NCI-H345 treated with DMSO at 0.1 percent for 48 hours (cell line): ENCODE measurements at regions not wholly inside any gene's neighbourhood (a gene's known extent, or its start where the extent isn't known, plus 50 kb on each side); places are given as distances from the start of the nearest gene placed in this dataset.

Experiments
- DNase-seq: peaks from one replicate; lab custom pipeline; 2025; ENCODE audit not compliant: unreplicated experiment; lab: John Stamatoyannopoulos, UW

GRCh38 chr1:224504297-224505041, 69.9 kb upstream of the WDR26 start:
- no peak for DNase-seq

- DNase-seq = no peak
Observed at GRCh38 chr1:224505454-224506093, 71.0 kb upstream of the WDR26 start.

GRCh38 chr1:224506141-224506814, 71.7 kb upstream of the WDR26 start:
- DNase-seq = no peak

GRCh38 chr1:224507771-224508523, 73.3 kb upstream of the WDR26 start:
- no peak for DNase-seq

GRCh38 chr1:224509907-224510306, 75.3 kb upstream of the WDR26 start:
- no peak for DNase-seq

GRCh38 chr1:224510880-224511645, 76.5 kb upstream of the WDR26 start:
- DNase-seq = no peak

GRCh38 chr1:224512600-224513151, 78.1 kb upstream of the WDR26 start:
- no peak for DNase-seq

GRCh38 chr1:224513383-224513782, 78.8 kb upstream of the WDR26 start:
- DNase-seq = no peak

- DNase-seq = peak; percentile 61
Observed at GRCh38 chr1:224513787-224514209, 79.2 kb upstream of the WDR26 start.

GRCh38 chr1:224517171-224517570, 82.6 kb upstream of the WDR26 start:
- no peak for DNase-seq

- no peak for DNase-seq
Observed at GRCh38 chr1:224518528-224518927, 83.9 kb upstream of the WDR26 start.

- no peak for DNase-seq
Observed at GRCh38 chr1:224519874-224520273, 85.3 kb upstream of the WDR26 start.

- DNase-seq = no peak
Observed at GRCh38 chr1:224520808-224521207, 86.2 kb upstream of the WDR26 start.

- peak; percentile 47 for DNase-seq
Observed at GRCh38 chr1:224521904-224522734, 87.5 kb upstream of the WDR26 start.

GRCh38 chr1:224523676-224524075, 89.1 kb upstream of the WDR26 start:
- no peak for DNase-seq

- DNase-seq = no peak
Observed at GRCh38 chr1:224524679-224525078, 90.1 kb upstream of the WDR26 start.

- DNase-seq = no peak
Observed at GRCh38 chr1:224525411-224526040, 90.6 kb upstream of the CNIH3 start.

GRCh38 chr1:224526771-224527170, 89.3 kb upstream of the CNIH3 start:
- no peak for DNase-seq

GRCh38 chr1:224528900-224529299, 87.2 kb upstream of the CNIH3 start:
- DNase-seq = no peak
